DND-41 (cell line): ENCODE measurements at regions not wholly inside any gene's neighbourhood (a gene's known extent, or its start where the extent isn't known, plus 50 kb on each side); places are given as distances from the start of the nearest gene placed in this dataset.
"Not testable (repeated sequence)": the region's sequence is repeated elsewhere in the genome, so short reads cannot be mapped to it uniquely, and the experiment has no call there.

Experiments
- CTCF ChIP-seq: IDR thresholded peaks from 2 replicates; pipeline ENCODE4 v1.5.1; 2012; ENCODE audit warnings: borderline replicate concordance, low read length, moderate library complexity, mild to moderate bottlenecking; ENCODE audit not compliant: poor library complexity, severe bottlenecking; ENCODE audit errors: extremely low read depth
- EZH2 ChIP-seq: IDR thresholded peaks from 3 replicates; pipeline ENCODE4 v1.6.1; 2012; ENCODE audit warnings: borderline replicate concordance, low read depth, mild to moderate bottlenecking, moderate library complexity, low read length, inconsistent platforms; ENCODE audit not compliant: severe bottlenecking

DNA sequence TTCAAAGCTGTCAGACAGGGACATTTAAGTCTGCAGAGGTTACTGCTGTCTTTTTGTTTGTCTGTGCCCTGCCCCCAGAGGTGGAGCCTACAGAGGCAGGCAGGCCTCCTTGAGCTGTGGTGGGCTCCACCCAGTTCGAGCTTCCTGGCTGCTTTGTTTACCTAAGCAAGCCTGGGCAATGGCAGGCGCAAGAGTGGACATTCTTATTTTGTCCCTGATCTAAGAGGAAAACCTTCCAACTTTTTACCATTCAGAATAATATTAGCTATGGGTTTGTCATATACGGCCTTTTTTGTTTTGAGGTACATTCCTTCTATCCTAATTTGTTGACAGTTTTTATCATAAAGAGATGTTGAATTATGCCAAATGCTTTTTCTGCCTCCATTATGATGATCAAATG, 129.3 kb downstream of the ZMAT3 start:
- not testable (repeated sequence) for TF ChIP-seq CTCF, EZH2
